Naive B cell (primary cell): ENCODE measurements at regions not wholly inside any gene's neighbourhood (a gene's known extent, or its start where the extent isn't known, plus 50 kb on each side); places are given as distances from the start of the nearest gene placed in this dataset.
A peak's percentile ranks its signal among the peaks of the same experiment; 100 is the strongest.
"Not testable (repeated sequence)": the region's sequence is repeated elsewhere in the genome, so short reads cannot be mapped to it uniquely, and the experiment has no call there.

ENCODE experiments used
- ATAC-seq, 2 donors: fragments of 150-1000 bp; cut with Tn5 transposase; 2 replicates each; pipeline ENCODE4 v1.10.0; 2021; ENCODE audit warnings: low read depth in 2 of 2, mild to moderate bottlenecking in 2 of 2, moderate library complexity in 2 of 2
- DNase-seq: peaks from one replicate; pipeline ENCODE4 v3.0.0; 2022
- H3K27ac Mint-ChIP-seq, 6 donors: one replicate each; pipeline ENCODE4 v1.8.0; 2020 to 2022; ENCODE audit warnings: mild to moderate bottlenecking in 6 of 6, mixed read lengths in 6 of 6, moderate library complexity in 5 of 6, inconsistent platforms in 2 of 6
- H3K27me3 Mint-ChIP-seq, 3 donors: one replicate each; pipeline ENCODE4 v1.8.0; 2021 to 2022; ENCODE audit warnings: mixed read lengths in 3 of 3, mild to moderate bottlenecking in 1 of 3
- H3K36me3 Mint-ChIP-seq, 2 donors: one replicate each; pipeline ENCODE4 v1.8.0; 2020 to 2022; ENCODE audit warnings: mixed read lengths in 2 of 2, inconsistent platforms in 1 of 2, mild to moderate bottlenecking in 1 of 2
- H3K4me1 Mint-ChIP-seq, 3 donors: one replicate each; pipeline ENCODE4 v1.8.0; 2020 to 2022; ENCODE audit warnings: mixed read lengths in 3 of 3, inconsistent platforms in 1 of 3, mild to moderate bottlenecking in 1 of 3, moderate library complexity in 1 of 3
- H3K4me3 Mint-ChIP-seq, 8 donors: one replicate each; pipeline ENCODE4 v1.8.0; 2020 to 2022; ENCODE audit warnings: mild to moderate bottlenecking in 8 of 8, mixed read lengths in 8 of 8, moderate library complexity in 8 of 8, inconsistent platforms in 2 of 8
- H3K9me3 Mint-ChIP-seq, 7 donors: one replicate each; pipeline ENCODE4 v1.8.0; 2020 to 2022; ENCODE audit warnings: mixed read lengths in 7 of 7, mild to moderate bottlenecking in 5 of 7, inconsistent platforms in 2 of 7, moderate library complexity in 1 of 7

DNA sequence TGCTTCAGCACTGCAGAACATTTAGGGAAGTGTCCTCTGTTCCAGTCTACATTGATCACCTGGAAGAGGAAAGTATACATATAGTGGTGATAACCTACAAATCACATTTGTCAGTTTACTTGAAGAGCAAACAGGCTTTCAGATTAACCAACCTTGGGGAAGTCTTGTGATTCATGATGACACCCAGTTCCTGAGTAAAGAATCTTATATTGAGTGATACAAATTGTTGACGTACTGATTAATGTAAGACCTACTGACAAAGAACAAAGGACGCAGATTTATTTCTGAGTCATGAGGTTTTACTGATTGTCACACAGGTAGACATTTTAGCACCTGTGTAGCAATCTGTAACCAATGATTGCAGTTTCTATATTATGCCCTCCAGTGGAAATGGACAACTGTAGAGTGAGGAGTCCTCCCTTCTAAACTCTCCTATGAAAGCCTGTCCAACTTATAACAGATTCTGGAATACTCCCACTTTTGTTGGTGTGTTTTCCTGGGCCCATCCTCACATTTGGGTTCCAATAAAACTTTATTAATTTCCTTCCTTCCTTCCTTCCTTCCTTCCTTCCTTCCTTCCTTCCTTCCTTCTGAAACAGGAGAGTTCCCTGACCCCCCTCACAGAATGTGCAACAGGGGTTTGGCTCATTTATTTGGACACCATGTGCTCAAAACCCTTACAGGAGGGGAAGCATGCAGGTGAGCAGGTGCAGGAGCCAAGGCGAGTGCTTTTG is 113.5 kb downstream of the SLC35B3 start:
- ATAC-seq = no peak
- H3K36me3 Mint-ChIP-seq = no peaks in the 10 kb centered on the region
- H3K27ac Mint-ChIP-seq = no peak overlapping the region
- peaks cover 0 to 5% (median 0%) of the 10 kb centered on the region in 7 donors for H3K9me3 Mint-ChIP-seq
- H3K27me3 Mint-ChIP-seq = peaks cover 0 to 5% (median 0%) of the 10 kb centered on the region in 3 donors
- no peak overlapping the region for H3K4me3 Mint-ChIP-seq
- no peak for DNase-seq
- no peaks in the 10 kb centered on the region for H3K4me1 Mint-ChIP-seq

DNA sequence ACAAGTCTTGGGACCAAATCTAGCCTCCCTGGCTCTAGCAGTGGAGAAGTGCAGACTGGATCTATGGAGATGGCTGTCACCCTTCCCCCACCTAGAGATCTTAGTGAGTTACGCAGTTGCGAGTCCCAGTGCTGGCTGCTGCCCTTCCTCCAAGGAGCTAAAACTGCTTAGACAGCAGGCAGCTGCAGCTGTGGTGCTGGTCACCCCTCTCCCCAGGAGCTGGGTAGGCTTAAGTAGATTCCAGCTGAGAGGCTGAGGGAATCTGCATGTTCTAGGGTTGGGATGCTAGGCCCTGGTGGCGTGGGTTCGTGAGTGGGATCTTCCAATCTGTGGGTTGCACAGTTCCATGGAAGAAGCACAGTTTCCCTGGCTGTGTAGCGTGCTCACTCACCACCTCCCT is 120.2 kb downstream of the SLC35B3 start:
- Mint-ChIP-seq H3K4me3 (no peak overlapping the region), H3K4me1 (no peaks in the 10 kb centered on the region), H3K27ac (no peak overlapping the region), H3K27me3 (peaks cover 4 to 16% (median 10%) of the 10 kb centered on the region in 3 donors), H3K9me3 (peaks cover 5 to 19% (median 15%) of the 10 kb centered on the region in 7 donors), H3K36me3 (peaks cover 4 to 17% of the 10 kb centered on the region in 2 donors)
- no peak for ATAC-seq
- DNase-seq = no peak

DNA sequence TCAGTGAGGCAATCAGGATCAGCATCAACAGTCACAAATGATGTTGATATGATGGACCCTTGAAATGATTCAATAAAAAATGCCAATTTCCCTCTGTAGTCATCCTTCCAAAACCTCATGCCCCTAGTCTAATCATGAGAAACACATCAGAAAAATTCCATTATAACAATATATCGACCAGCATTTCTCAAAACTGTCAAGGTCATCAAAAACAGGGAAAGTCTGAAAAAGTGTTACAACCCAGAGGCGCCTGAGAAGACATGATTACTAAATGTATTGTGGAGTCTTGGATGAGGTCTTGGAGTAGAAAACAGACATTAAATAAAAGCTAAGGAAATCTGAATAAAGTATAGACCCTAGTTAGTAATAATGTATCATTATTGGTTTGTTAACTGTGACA is 133.8 kb downstream of the SLC35B3 start:
- Mint-ChIP-seq H3K27me3 (peaks cover 0 to 10% (median 9%) of the 10 kb centered on the region in 3 donors), H3K36me3 (no peaks in the 10 kb centered on the region), H3K9me3 (peaks cover 0 to 13% (median 2%) of the 10 kb centered on the region in 7 donors), H3K4me3 (no peak overlapping the region), H3K4me1 (no peaks in the 10 kb centered on the region), H3K27ac (no peak overlapping the region)
- DNase-seq = no peak
- ATAC-seq = no peak

DNA sequence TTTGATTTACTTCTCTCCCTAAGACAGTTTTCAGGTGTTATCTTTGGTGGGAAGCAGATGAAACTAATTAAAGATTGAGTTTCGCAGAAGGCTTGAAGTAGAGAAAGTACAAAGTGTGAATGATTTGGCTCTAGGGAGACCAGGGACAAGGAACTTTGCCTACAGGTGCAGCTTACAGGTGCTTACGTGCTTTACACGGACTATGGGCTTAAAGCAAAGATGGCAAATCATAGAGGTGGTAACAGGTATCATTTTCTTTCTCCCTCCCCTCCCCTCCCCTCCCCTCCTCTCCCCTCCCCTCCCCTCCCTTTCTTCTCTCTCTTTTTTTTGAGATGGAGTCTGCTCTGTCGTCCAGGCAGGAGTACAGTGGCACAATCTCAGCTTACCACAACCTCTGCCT is 136.3 kb downstream of the SLC35B3 start:
- no peaks in the 10 kb centered on the region for H3K36me3 Mint-ChIP-seq
- no peak overlapping the region for H3K27ac Mint-ChIP-seq
- DNase-seq (no peak), ATAC-seq (no peak)
- no peak overlapping the region for H3K4me3 Mint-ChIP-seq
- H3K27me3 Mint-ChIP-seq = peaks cover 0 to 17% (median 10%) of the 10 kb centered on the region in 3 donors
- H3K9me3 Mint-ChIP-seq = peaks cover under 1 to 16% (median 6%) of the 10 kb centered on the region in 7 donors
- no peaks in the 10 kb centered on the region for H3K4me1 Mint-ChIP-seq

DNA sequence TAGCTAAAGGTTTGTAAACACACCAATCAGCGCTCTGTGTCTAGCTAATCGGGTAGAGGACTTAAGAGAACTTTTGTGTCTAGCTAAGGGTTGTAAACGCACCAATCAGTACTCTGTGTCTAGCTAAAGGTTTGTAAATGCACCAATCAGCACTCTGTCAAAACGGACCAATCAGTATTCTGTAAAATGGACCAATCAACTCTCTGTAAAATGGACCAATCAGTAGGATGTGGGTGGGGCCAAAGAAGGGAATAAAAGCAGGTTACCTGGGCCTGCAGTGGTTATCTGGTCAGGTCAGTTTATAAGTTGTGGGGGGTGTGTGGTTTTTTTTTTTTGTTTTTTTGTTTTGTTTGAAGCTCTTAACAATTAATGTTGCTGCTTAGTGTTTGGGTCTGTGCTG is 152.4 kb downstream of the SLC35B3 start:
- ATAC-seq, H3K36me3 Mint-ChIP-seq, H3K4me3 Mint-ChIP-seq, H3K4me1 Mint-ChIP-seq, H3K27me3 Mint-ChIP-seq, DNase-seq: not testable (repeated sequence)
- peak overlapping the region in 1 of 6 donors; percentile 15 for H3K27ac Mint-ChIP-seq
- peaks cover 0 to 12% (median 4%) of the 10 kb centered on the region in 7 donors for H3K9me3 Mint-ChIP-seq

DNA sequence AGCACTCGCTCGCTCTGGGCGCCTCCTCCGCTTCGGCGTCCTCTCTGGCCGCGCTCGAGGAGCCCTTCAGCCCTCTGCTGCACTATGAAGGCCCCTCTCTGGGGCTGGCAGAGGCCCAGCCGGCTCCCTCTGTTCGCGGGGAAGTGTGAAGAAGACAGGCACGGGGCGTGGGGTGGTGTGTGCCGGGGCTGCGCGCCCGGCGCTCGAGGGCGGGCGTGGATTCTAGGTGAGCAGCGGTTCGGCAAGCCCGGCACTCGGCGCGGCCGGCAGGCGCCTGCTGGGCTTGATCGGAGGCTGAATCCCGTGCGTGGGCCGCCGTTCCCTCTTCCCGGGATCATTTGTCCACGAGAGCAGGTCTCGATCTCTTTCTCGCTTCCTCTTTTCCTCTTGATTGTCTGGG is 153.0 kb downstream of the SLC35B3 start:
- Mint-ChIP-seq H3K4me1 (peaks cover 0 to 8% (median 0%) of the 10 kb centered on the region in 3 donors), H3K27me3 (peaks cover 0 to 5% (median 0%) of the 10 kb centered on the region in 3 donors), H3K4me3 (no peak overlapping the region), H3K36me3 (no peaks in the 10 kb centered on the region), H3K27ac (no peak overlapping the region), H3K9me3 (peaks cover 0 to 12% (median 4%) of the 10 kb centered on the region in 7 donors)
- ATAC-seq (no peak), DNase-seq (no peak)

DNA sequence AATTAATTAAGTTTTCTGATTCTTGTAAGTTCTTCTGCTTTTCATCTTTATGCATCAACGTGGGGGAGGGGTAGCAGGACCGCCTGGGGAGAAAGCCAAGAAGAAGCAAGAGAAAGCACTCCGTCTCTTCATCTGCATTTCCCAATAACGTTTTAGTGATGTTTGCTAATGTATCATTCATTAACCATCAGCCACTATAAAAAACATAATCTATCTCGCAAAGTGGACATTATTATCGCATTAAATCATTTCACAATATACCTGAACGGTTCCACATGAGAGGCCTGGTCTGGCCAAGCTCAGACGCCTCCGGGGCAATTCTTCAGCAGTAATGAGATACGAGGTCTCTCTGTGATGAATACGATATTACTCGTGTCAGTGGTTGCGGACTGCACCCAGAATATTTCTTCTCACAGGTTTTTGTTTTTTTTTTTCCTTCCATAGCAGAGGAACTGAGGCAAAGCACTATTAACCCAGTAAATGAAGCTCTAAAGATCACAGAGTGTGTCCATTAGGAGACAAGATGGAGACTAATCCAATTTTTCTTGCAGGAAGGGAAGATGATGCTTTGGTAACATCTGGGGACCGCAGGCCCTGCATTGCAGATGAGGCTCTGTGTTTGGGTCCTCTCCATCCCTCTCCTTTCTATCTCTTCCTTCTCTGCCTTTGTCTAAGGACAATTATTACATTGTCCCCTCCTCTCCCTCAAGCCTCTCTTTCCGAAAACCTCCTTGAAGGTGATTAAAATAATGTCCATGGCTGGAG is 156.1 kb downstream of the SLC35B3 start:
- no peak for DNase-seq
- no peak overlapping the region for H3K4me3 Mint-ChIP-seq
- peaks cover 0 to 8% (median 0%) of the 10 kb centered on the region in 3 donors for H3K4me1 Mint-ChIP-seq
- no peaks in the 10 kb centered on the region for H3K36me3 Mint-ChIP-seq
- H3K27me3 Mint-ChIP-seq = peaks cover 0 to 5% (median 0%) of the 10 kb centered on the region in 3 donors
- no peak for ATAC-seq
- H3K9me3 Mint-ChIP-seq = peaks cover 0 to 12% (median 6%) of the 10 kb centered on the region in 7 donors
- no peak overlapping the region for H3K27ac Mint-ChIP-seq

DNA sequence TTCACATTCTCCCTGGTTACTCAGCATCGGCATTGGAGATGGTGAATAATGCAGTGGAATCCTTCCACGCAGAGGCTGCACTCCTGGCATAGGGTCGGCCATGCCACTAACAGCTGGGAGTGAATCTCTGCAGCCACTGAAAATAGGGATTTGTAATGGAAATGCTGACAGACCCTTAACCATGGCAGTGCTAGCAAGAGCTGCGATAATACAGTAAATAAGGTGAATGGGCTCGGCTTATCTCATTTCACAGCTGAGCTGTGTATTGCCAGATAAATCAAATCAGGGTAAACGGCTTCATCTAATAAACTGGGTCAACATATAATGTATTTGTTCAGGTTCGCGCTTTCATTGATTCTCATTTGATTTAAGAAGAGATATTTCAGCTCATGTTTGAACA is 156.8 kb downstream of the SLC35B3 start:
- no peak for DNase-seq
- H3K4me1 Mint-ChIP-seq = peaks cover 0 to 8% (median 0%) of the 10 kb centered on the region in 3 donors
- no peak overlapping the region for H3K4me3 Mint-ChIP-seq
- H3K27ac Mint-ChIP-seq = no peak overlapping the region
- peaks cover 0 to 5% (median 0%) of the 10 kb centered on the region in 3 donors for H3K27me3 Mint-ChIP-seq
- peaks cover 0 to 10% (median 4%) of the 10 kb centered on the region in 7 donors for H3K9me3 Mint-ChIP-seq
- no peak for ATAC-seq
- no peaks in the 10 kb centered on the region for H3K36me3 Mint-ChIP-seq

DNA sequence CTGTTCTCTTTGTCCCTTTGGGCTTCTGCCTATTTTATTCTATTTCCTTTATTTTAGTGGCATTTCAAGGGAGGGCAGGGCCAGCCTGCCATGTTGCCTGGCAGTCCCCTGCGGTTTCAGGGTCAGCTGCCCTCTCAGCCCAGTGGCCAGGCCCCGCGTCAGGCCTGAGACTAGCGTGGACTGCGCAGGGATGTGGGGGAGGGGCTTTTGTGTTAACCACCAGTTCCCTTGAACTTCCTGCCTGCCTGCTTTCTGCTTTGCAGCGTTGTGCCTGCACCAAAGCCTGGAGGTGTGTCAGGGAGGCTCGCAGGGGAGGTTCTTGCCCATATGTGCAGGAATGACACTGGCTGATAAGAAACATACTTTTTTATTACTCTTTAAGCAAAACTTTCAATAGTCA is 157.6 kb downstream of the SLC35B3 start:
- no peak for DNase-seq
- Mint-ChIP-seq H3K4me3 (no peak overlapping the region), H3K9me3 (peaks cover 0 to 4% (median 2%) of the 10 kb centered on the region in 7 donors)

DNA sequence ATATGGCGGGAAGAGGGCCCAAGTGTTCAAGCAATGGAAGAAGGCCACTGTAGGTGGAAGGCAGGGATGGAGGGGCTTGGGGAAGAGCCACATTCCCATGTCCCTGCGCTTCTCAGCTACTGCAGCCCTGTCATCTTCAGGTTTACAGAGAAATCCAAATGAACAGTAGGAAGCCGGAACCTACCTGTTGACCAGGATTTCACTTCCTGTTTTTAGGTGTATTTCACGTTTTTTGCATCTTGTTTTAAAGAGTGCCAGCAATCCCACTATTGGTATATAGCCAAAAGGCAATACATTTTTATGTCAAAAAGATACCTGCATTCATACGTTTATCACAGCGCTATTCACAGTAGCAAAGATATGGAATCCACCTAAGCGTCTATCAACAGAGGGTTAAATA is 159.2 kb downstream of the SLC35B3 start:
- H3K4me3 Mint-ChIP-seq = no peak overlapping the region
- peaks cover 0 to 2% (median 0%) of the 10 kb centered on the region in 7 donors for H3K9me3 Mint-ChIP-seq
- no peak overlapping the region for H3K27ac Mint-ChIP-seq
- no peak for ATAC-seq
- no peak for DNase-seq
- peaks cover 0 to 5% (median 0%) of the 10 kb centered on the region in 3 donors for H3K27me3 Mint-ChIP-seq
- peaks cover 0 to 8% (median 0%) of the 10 kb centered on the region in 3 donors for H3K4me1 Mint-ChIP-seq
- no peaks in the 10 kb centered on the region for H3K36me3 Mint-ChIP-seq

More for the DNA sequence above, 157.6 kb downstream of the SLC35B3 start:
- no peaks in the 10 kb centered on the region for H3K36me3 Mint-ChIP-seq
- peaks cover 0 to 5% (median 0%) of the 10 kb centered on the region in 3 donors for H3K27me3 Mint-ChIP-seq
- H3K27ac Mint-ChIP-seq = no peak overlapping the region
- ATAC-seq = no peak
- H3K4me1 Mint-ChIP-seq = peaks cover 0 to 8% (median 0%) of the 10 kb centered on the region in 3 donors

DNA sequence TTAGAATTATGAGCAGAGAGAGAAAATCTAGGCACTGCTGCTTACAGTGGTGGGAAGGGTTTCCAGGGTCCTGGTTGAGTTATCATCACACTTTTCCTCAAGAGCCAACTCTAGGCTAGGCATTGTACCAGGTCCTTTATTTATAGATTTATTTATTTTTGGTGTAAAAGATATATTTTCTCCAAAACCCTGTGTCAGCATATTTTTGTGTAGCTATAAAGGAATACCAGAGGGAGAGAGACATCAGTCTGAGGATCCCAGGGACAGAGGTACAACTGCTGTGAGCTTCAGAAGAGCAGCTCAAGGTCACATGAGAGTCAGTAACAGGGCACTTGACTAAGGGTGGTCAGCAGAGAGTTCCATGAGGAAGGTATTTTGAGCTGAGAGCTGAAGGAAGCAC is 159.7 kb downstream of the SLC35B3 start:
- no peak overlapping the region for H3K4me3 Mint-ChIP-seq
- H3K27ac Mint-ChIP-seq = no peak overlapping the region
- peaks cover 0 to 2% (median 0%) of the 10 kb centered on the region in 7 donors for H3K9me3 Mint-ChIP-seq
- ATAC-seq (no peak), DNase-seq (no peak)
- peaks cover 0 to 5% (median 0%) of the 10 kb centered on the region in 3 donors for H3K27me3 Mint-ChIP-seq
- peaks cover 0 to 8% (median 0%) of the 10 kb centered on the region in 3 donors for H3K4me1 Mint-ChIP-seq
- H3K36me3 Mint-ChIP-seq = no peaks in the 10 kb centered on the region

DNA sequence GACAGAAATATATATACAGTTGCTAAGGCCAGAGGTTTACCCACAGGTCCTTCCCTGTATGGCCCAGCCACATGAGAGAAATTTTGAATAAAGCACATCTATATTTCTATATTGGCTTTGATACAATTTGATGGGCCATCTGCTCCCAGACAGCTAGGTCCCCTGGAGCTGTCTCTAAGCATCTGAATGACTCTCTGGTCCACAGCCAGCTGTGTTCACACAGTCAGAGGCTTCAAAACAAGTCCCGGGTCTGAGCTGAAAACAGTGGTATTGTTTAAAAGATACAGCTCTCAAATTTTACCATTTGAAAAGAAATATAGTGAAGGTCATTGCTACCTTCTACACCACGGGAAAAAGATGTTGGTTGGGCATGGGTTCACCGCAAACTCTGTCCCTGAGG is 161.1 kb downstream of the SLC35B3 start:
- ATAC-seq (no peak), DNase-seq (no peak)
- H3K36me3 Mint-ChIP-seq = no peaks in the 10 kb centered on the region
- peaks cover 0 to 8% (median 0%) of the 10 kb centered on the region in 3 donors for H3K4me1 Mint-ChIP-seq
- peaks cover 0 to 5% (median 1%) of the 10 kb centered on the region in 3 donors for H3K27me3 Mint-ChIP-seq
- peaks cover 0 to 2% (median 1%) of the 10 kb centered on the region in 7 donors for H3K9me3 Mint-ChIP-seq
- no peak overlapping the region for H3K27ac Mint-ChIP-seq
- no peak overlapping the region for H3K4me3 Mint-ChIP-seq

DNA sequence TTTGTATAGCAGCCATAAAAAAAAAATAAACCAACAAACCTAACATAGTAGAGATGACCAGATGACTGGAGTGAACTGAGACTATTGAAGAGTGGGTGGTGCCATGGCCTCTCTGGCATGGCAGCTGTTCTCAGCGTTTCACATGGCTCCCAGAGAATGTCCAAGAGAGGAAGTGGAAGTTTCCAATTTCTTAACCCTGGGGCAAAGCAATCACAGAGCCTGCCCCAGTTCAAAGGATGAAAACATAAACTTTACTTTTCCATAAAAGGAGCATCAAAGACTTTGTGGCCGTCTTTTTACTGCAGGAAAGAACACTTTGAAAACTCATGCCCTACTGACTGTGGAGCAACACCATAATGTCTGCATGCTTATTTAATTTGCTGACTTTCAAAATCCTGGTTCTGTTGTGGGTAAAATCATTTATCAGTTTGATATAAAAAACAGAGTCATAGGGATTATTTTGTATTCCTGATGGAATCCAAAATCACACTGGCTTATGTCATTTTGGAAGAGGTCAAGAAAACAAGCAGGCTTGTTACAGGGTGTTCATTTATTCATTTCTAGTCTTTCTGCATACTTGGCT is 165.4 kb downstream of the SLC35B3 start:
- H3K27me3 Mint-ChIP-seq = peaks cover 8 to 20% (median 9%) of the 10 kb centered on the region in 3 donors
- H3K4me1 Mint-ChIP-seq = no peaks in the 10 kb centered on the region
- peaks cover 0 to 13% (median 0%) of the 10 kb centered on the region in 7 donors for H3K9me3 Mint-ChIP-seq
- peaks cover 0 to 6% of the 10 kb centered on the region in 2 donors for H3K36me3 Mint-ChIP-seq
- no peak overlapping the region for H3K27ac Mint-ChIP-seq
- no peak for DNase-seq
- H3K4me3 Mint-ChIP-seq = no peak overlapping the region
- ATAC-seq = no peak
